OCI-LY3 (cell line): ENCODE measurements at regions not wholly inside any gene's neighbourhood (a gene's known extent, or its start where the extent isn't known, plus 50 kb on each side); places are given as distances from the start of the nearest gene placed in this dataset.
"Not testable (repeated sequence)": the region's sequence is repeated elsewhere in the genome, so short reads cannot be mapped to it uniquely, and the experiment has no call there.

Source experiments
- H2AFZ ChIP-seq: fragments of 200-600, 300-600 bp; shearing (Covaris generic); 2 replicates; pipeline ENCODE4 v1.6.0; 2014; ENCODE audit warnings: antibody characterized with exemption, low read depth, low read length
- H3K27ac ChIP-seq: fragments of 200-600, 300-600 bp; sonication (generic); 2 replicates; pipeline ENCODE4 v1.5.1; 2014; ENCODE audit warnings: mild to moderate bottlenecking, low read length, moderate library complexity, mixed read lengths
- H3K27me3 ChIP-seq: fragments of 200-600, 300-600 bp; sonication (generic); 2 replicates; pipeline ENCODE4 v1.6.1; 2014; ENCODE audit warnings: low read depth, low read length, mixed read lengths
- H3K36me3 ChIP-seq: fragments of 200-600, 300-600 bp; sonication (generic); replicated peaks from 2 replicates; pipeline ENCODE3; 2014; ENCODE audit warnings: low read depth, low read length, mixed read lengths
- H3K4me1 ChIP-seq: fragments of 300-600, 200-600 bp; sonication (generic); 2 replicates; pipeline ENCODE4 v1.6.1; 2014; ENCODE audit warnings: low read length, mixed read lengths
- H3K4me2 ChIP-seq: fragments of 200-600, 300-600 bp; sonication (generic); 2 replicates; pipeline ENCODE4 v1.6.1; 2014; ENCODE audit warnings: low read length, mixed read lengths
- H3K4me3 ChIP-seq: fragments of 300-600, 200-600 bp; sonication (generic); 2 replicates; pipeline ENCODE4 v1.5.1; 2014; ENCODE audit warnings: antibody characterized with exemption, mild to moderate bottlenecking, low read length, moderate library complexity
- H3K79me2 ChIP-seq: fragments of 300-600, 200-600 bp; shearing (Covaris generic); 2 replicates; pipeline ENCODE4 v1.6.1; 2014; ENCODE audit warnings: mild to moderate bottlenecking, low read length, mixed read lengths
- H3K9ac ChIP-seq: fragments of 300-600, 200-600 bp; shearing (Covaris generic); 2 replicates; pipeline ENCODE4 v1.6.0; 2014; ENCODE audit warnings: mild to moderate bottlenecking, low read length, moderate library complexity
- H3K9me3 ChIP-seq: fragments of 200-600, 300-600 bp; shearing (Covaris generic); 2 replicates; pipeline ENCODE4 v1.6.1; 2014; ENCODE audit warnings: low read length, mixed read lengths; ENCODE audit not compliant: insufficient read depth
- H4K20me1 ChIP-seq: fragments of 200-600, 300-600 bp; sonication (generic); 2 replicates; pipeline ENCODE4 v1.6.1; 2016; ENCODE audit warnings: low read length, mixed read lengths; ENCODE audit not compliant: insufficient read depth
- CTCF ChIP-seq: fragments of 200-600, 300-600 bp; sonication (generic); IDR thresholded peaks from 2 replicates; pipeline ENCODE4 v1.5.1; 2014; ENCODE audit warnings: antibody characterized with exemption, low read length, low read depth
- EZH2phosphoT487 ChIP-seq: fragments of 200-600 bp; shearing (Covaris generic); IDR thresholded peaks from 2 replicates; pipeline ENCODE4 v1.6.1; 2018; ENCODE audit warnings: antibody characterized with exemption, mixed run types, low read depth

- no peak overlapping the region for H2AFZ ChIP-seq
- no peaks in the 10 kb centered on the region for H3K79me2 ChIP-seq
- no peak overlapping the region for H3K4me2 ChIP-seq
- no peaks in the 10 kb centered on the region for H3K27me3 ChIP-seq
- H3K9ac ChIP-seq, result no peak overlapping the region
- no peak overlapping the region for H3K27ac ChIP-seq
- no peaks in the 10 kb centered on the region for H3K9me3 ChIP-seq
- TF ChIP-seq EZH2phosphoT487 (no peak), CTCF (no peak)
- no peak overlapping the region for H3K4me3 ChIP-seq
- H3K36me3 ChIP-seq, result no peaks in the 10 kb centered on the region
- peaks cover 5% of the 10 kb centered on the region for H3K4me1 ChIP-seq
- H4K20me1 ChIP-seq, result no peaks in the 10 kb centered on the region
These were observed 869.4 kb downstream of the PCDH17 start for GRCh38 chr13:58500938-58501337.

GRCh38 chr13:58504202-58504700 lies 872.7 kb downstream of the PCDH17 start:
- not testable (repeated sequence) for H3K36me3 ChIP-seq, H3K4me2 ChIP-seq, H3K4me3 ChIP-seq, H2AFZ ChIP-seq, H3K4me1 ChIP-seq, H3K9ac ChIP-seq, H3K27ac ChIP-seq, H4K20me1 ChIP-seq, H3K79me2 ChIP-seq, H3K9me3 ChIP-seq, H3K27me3 ChIP-seq

GRCh38 chr13:58505262-58505920 lies 873.8 kb downstream of the PCDH17 start:
- not testable (repeated sequence) for H3K79me2 ChIP-seq, H3K27ac ChIP-seq, H3K9ac ChIP-seq, H3K4me1 ChIP-seq, H3K27me3 ChIP-seq, H3K4me2 ChIP-seq, H3K9me3 ChIP-seq, H2AFZ ChIP-seq, H4K20me1 ChIP-seq, H3K4me3 ChIP-seq, H3K36me3 ChIP-seq

- peaks cover 38% of the 10 kb centered on the region for H3K4me1 ChIP-seq
- TF ChIP-seq CTCF, result no peak
- TF ChIP-seq EZH2phosphoT487, result no peak
- no peaks in the 10 kb centered on the region for H4K20me1 ChIP-seq
- peaks cover 12% of the 10 kb centered on the region for H3K36me3 ChIP-seq
- no peak overlapping the region for H2AFZ ChIP-seq
- no peaks in the 10 kb centered on the region for H3K79me2 ChIP-seq
- H3K27me3 ChIP-seq, result no peaks in the 10 kb centered on the region
- H3K4me3 ChIP-seq, result no peak overlapping the region
- peak overlapping the region; percentile 91 for H3K27ac ChIP-seq
- no peaks in the 10 kb centered on the region for H3K9me3 ChIP-seq
- no peak overlapping the region; the same call in 1 of the 2 replicates for H3K9ac ChIP-seq
- no peak overlapping the region for H3K4me2 ChIP-seq
These were observed 896.8 kb downstream of the PCDH17 start for GRCh38 chr13:58528351-58528750.

- Histone ChIP-seq H3K27ac (peak overlapping the region; percentile 91), H3K4me1 (peaks cover 38% of the 10 kb centered on the region), H3K4me3 (no peak overlapping the region), H3K27me3 (no peaks in the 10 kb centered on the region), H3K79me2 (no peaks in the 10 kb centered on the region), H3K36me3 (peaks cover 12% of the 10 kb centered on the region), H4K20me1 (no peaks in the 10 kb centered on the region), H3K4me2 (0 out of 2 replicates have a peak overlapping the region, but pooled peaks have one; percentile 11), H3K9me3 (no peaks in the 10 kb centered on the region), H2AFZ (no peak overlapping the region), H3K9ac (peak overlapping the region; percentile 44; the same call in 1 of the 2 replicates)
- TF ChIP-seq CTCF (no peak), EZH2phosphoT487 (no peak)
These were observed 900.1 kb downstream of the PCDH17 start for GRCh38 chr13:58531614-58532013.
